Erythroblast (primary cell): ENCODE measurements at regions not wholly inside any gene's neighbourhood (a gene's known extent, or its start where the extent isn't known, plus 50 kb on each side); places are given as distances from the start of the nearest gene placed in this dataset.

ENCODE experiments used
- GATA1 ChIP-seq: IDR thresholded peaks from 2 replicates; pipeline ENCODE4 v1.6.1; 2011; ENCODE audit warnings: low read depth, mild to moderate bottlenecking, control low read depth, low read length, moderate library complexity
- POLR2A ChIP-seq: IDR thresholded peaks from 2 replicates; pipeline ENCODE4 v1.6.1; 2011; ENCODE audit warnings: mild to moderate bottlenecking, low read length

DNA sequence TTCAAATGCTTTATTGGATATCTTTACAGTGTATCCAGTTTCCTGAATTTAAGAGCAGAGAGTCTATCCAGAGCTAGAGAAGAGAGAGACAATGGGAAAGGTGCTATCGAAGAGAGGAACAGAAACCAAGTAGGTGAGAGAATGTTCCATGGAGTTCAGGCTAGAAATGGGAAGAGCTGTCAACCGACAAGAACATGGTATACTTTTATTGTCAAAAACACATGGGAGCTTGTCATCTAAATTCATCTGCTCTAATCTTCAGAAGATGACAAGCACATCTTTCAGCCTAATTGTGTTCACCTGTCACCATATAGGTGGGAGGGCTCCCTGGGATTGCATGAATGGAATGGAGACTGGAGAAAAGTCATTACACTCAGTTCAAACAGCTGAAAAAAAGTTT is 690.4 kb upstream of the LRATD1 start:
- TF ChIP-seq POLR2A = no peak
- no peak for TF ChIP-seq GATA1
